SU-DHL-6 (cell line): ENCODE measurements at regions not wholly inside any gene's neighbourhood (a gene's known extent, or its start where the extent isn't known, plus 50 kb on each side); places are given as distances from the start of the nearest gene placed in this dataset.

Source experiments
- EZH2phosphoT487 ChIP-seq: fragments of 200-600 bp; sonication (generic), shearing (Covaris generic); conservative IDR thresholded peaks from 2 replicates; pipeline ENCODE4 v1.6.1; 2018; ENCODE audit warnings: mild to moderate bottlenecking, antibody characterized with exemption, low read length, moderate library complexity, mixed read lengths
- TF ChIP-seq, protein P1 (sequence below): fragments of 200-600 bp; sonication (generic); IDR thresholded peaks from one replicate; pipeline ENCODE4 v1.5.1; 2017; ENCODE audit warnings: antibody characterized with exemption, mild to moderate bottlenecking, low read length, moderate library complexity; ENCODE audit not compliant: insufficient read depth, poor library complexity, severe bottlenecking

DNA sequence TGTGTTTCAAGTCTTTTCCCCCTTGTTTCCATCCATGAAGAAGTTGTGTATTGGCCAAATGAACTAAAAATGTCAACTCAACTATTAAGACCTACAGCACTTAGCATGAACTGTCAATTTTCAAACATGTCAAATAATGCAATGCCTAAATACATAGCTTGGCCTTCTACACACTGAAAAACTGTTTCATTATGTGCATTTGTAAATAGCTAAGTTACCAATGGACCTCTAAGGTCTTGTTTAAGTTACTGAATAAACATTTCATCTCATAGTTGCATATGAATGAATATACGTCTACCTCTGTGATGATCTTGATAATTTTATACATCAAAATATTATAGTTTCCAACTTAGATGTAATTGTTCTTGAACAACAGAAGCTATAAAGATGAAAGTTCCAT lies 744.5 kb downstream of the EFNB2 start:
- TF ChIP-seq, protein P1, sequence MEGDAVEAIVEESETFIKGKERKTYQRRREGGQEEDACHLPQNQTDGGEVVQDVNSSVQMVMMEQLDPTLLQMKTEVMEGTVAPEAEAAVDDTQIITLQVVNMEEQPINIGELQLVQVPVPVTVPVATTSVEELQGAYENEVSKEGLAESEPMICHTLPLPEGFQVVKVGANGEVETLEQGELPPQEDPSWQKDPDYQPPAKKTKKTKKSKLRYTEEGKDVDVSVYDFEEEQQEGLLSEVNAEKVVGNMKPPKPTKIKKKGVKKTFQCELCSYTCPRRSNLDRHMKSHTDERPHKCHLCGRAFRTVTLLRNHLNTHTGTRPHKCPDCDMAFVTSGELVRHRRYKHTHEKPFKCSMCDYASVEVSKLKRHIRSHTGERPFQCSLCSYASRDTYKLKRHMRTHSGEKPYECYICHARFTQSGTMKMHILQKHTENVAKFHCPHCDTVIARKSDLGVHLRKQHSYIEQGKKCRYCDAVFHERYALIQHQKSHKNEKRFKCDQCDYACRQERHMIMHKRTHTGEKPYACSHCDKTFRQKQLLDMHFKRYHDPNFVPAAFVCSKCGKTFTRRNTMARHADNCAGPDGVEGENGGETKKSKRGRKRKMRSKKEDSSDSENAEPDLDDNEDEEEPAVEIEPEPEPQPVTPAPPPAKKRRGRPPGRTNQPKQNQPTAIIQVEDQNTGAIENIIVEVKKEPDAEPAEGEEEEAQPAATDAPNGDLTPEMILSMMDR = no peak
- no peak for TF ChIP-seq EZH2phosphoT487
